Stimulated activated CD4-positive, alpha-beta T cell treated with anti-CD3 and anti-CD28 coated beads, Interleukin-1b, Interleukin-23, amount 100 ng/mL, for 4 hours (primary cell): ENCODE measurements at regions not wholly inside any gene's neighbourhood (a gene's known extent, or its start where the extent isn't known, plus 50 kb on each side); places are given as distances from the start of the nearest gene placed in this dataset.
"Not testable (repeated sequence)": the region's sequence is repeated elsewhere in the genome, so short reads cannot be mapped to it uniquely, and the experiment has no call there.

Source experiments
- DNase-seq, 2 donors: peaks; one replicate each; pipeline ENCODE4 v3.0.0-alpha.2; 2020; ENCODE audit warnings: low read depth in 2 of 2

DNA sequence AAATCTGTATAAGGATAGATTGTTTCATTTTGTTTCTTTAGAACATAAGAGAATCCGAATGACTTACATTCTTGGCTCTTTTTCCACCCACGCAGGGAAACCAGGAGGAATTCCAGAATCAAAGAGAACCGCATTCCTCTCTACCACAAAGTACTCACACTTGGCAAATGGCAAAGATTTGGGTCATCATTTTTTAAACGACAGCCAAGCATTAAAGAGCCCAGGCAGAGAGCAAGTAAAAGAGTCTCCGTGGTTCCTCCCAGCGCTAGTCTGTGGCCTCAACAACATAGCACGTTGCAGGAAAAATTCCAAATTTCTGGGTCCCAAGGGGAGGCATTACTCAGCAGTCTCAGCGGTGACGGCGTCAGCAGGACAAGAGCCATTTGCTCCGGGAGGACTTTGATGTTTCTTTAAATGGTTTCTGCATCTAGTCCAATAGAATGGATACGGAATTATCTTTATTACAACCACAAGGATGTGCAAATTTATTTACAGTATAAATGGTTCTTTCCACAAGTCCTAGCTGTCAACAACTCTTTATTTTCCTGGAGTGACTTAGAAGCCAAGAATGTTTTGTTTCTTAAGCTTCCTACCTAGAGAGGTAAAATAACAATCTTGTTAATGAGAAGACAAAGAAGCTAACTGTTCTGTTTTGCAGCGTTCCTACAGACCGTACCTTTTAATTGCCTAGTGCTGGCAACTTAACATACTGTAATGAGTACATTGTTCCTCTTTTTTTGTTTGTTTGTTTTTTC is 232.5 kb downstream of the SKIDA1 start:
- no peak for DNase-seq

DNA sequence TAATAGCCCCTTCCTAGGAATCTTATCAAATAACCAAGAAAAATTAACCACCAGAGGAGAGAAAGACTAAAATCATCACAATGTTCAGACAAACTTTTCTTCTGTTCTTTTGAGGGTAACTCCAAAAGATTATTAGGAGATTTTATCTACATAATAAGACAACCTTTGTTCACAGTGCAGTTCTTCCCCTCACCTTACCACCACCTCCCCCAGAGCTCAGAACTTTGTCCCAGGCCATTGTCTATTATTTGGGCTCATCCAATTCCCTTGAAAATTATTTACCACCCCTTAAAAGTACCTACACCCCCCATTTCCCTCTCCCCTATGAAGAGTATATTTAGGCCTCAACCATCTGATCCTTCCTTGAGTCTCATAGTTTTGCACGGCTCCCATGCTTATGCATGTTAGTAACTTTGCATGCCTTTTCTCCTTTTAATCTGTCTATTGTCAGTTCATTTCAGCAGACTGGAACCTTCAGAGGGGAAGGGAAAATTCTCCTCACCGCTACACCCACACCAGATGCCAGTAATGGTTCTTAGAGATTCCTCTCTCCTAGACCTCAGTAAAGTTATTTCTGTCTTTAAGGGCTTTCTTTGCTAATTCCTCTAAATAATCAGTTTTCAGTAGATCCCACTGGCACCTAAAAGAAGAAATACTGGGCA is 234.9 kb downstream of the SKIDA1 start:
- no peak for DNase-seq

DNA sequence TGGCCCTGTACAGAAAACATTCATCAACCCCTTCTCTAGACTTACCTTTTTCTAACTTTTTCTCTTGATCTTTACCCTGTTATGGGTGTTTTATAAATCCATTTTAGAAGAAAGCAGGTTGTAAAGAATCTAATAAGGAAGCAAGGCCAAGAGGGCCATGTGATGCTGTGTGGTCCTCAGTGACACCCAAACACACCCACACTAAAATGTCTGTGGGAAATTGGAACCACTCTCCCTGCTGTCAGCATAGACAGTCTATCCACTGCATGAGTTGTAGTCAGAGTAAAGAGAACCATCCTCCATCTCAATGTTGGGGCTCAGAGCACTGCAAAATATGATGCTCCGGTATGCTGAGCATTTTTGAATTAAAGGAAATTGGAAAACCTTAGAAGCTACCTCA is 235.5 kb downstream of the SKIDA1 start:
- DNase-seq = no peak

DNA sequence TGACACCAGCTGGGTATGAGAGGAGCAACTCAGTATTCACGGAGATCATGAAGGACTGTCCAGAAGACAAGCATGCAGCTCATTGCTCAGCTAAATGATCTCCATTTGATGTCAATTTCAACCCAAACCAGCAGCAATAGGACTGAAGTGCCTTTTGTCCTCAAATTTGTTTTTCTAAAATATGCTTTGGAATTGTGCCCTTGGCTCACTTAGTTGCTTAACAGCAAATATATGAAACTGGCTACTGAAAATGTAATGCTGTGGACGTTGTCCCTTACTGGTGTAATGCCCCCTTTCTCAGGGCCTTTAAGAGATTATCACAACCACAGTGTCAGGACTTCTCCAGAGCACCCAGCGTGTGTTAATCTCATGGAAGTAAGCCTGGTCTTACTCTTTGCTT is 236.2 kb downstream of the SKIDA1 start:
- DNase-seq = no peak

DNA sequence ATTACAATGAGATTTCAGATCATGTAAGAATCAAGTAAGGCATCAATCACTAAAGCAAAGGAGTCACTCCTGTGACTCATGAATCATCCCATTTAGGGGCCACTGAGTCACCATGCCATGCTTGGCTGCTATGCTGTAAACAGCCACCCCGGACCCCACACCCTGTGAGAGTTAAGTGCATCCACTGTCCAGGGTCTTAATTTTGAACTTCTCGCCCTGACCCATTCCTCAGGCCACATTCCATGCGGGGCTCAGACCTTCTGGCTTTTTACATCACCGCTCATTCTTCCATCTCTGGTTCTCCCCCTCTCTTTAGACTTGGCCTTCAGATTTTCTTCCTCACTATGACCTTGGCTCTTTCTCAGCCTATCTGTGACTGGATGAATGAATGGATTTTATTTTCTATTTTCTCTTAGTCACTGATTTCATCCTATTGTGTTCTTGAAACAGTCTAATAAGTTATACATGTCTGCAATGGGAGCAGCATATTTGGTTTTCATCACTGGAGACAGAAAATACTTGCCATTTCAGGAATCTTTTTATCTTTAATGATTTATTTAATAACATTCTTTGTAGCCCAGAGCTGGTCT is 239.6 kb downstream of the SKIDA1 start:
- DNase-seq = no peak

- no peak for DNase-seq
These were observed 240.3 kb downstream of the SKIDA1 start for GRCh38 chr10:21285207-21285606.

DNA sequence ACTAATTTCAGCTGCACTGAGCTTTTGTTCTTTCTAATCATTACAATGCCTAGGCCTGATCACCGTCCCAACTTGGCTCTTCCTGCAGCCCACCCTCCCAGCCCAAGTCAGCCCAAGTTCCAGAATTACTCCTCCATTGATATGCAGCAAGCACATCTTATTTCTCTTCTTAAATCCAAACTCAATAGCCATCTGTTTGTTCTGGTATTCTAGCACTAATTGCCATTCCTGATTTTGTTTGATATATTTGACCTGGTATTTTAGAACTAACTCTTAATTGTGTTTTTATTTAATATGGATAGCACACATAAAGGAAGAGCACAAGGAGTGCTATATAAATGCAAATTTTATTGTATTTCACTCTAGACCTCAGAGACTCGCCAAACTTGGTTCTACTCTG is 241.2 kb downstream of the SKIDA1 start:
- DNase-seq = no peak

- not testable (repeated sequence) for DNase-seq
These were observed 242.4 kb downstream of the SKIDA1 start for GRCh38 chr10:21283053-21283452.

- DNase-seq = no peak
These were observed 243.6 kb downstream of the SKIDA1 start for GRCh38 chr10:21281765-21282484.

DNA sequence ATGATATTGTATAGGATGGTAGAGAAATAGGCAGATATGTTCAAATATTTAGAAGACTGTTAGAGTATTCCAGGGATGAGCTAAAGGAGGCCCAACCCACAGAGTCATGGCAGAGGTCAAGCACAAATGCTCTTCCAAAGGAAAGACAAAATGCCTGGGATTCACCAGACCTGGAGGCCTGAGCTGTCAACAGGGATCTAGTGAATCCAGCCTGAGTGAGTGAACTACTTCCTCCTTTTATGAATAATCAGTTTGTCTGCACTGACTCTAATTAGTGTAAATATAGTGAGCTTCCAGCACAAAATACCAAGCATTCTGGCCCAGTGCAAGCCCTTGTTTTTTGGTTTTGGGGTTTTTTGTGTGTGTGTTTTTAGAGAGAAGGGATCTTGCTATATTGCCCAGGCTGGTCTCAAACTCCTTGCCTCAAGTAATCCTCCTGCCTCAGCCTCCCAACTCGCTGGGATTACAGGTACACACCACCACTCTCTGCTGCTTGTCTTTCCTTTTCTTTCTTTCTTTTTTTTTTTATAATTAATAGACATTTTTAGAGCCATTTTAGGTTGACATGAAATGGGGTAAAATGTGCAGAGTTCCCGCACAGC is 244.4 kb downstream of the SKIDA1 start:
- DNase-seq = no peak

- no peak for DNase-seq
These were observed 245.4 kb downstream of the SKIDA1 start for GRCh38 chr10:21280037-21280436.

- DNase-seq = no peak
These were observed 246.3 kb downstream of the SKIDA1 start for GRCh38 chr10:21279217-21279575.

DNA sequence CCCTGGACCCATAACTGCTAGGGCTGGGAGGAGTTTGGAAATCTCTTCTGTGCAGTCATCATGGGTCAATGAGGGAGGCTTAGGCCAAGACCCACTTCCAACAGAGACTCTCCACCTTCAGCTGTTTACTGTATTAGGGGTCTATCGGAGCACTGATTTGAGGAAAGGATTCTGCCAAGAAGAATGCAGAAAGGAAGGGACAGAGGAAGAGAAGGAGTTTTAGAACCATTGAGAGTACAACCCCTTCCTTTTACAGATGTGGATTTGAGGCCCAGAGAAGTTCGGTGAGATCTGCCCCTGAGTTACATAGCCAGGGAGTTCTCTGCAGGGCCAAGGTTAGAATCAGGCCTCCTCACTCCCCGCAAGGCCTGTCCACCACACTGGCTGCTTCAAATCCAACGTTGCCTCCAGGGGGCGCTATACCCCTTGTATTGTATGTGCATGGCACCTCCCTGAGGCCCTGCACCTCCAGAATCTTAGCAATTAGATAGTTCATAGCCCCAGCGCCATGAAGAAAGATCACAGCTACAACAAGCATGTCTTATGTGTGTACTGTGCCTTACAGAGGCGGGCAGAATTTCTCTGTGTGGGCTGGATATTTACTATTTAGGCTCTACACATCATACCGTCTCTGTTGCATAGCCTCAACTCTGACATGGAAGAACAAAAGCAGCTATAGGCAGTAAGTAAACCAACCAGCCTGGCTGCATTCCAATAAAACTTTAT is 246.8 kb downstream of the SKIDA1 start:
- DNase-seq = peak; percentile 5 to 66

GRCh38 chr10:21273400-21273968 is 252.0 kb downstream of the SKIDA1 start:
- no peak for DNase-seq

DNA sequence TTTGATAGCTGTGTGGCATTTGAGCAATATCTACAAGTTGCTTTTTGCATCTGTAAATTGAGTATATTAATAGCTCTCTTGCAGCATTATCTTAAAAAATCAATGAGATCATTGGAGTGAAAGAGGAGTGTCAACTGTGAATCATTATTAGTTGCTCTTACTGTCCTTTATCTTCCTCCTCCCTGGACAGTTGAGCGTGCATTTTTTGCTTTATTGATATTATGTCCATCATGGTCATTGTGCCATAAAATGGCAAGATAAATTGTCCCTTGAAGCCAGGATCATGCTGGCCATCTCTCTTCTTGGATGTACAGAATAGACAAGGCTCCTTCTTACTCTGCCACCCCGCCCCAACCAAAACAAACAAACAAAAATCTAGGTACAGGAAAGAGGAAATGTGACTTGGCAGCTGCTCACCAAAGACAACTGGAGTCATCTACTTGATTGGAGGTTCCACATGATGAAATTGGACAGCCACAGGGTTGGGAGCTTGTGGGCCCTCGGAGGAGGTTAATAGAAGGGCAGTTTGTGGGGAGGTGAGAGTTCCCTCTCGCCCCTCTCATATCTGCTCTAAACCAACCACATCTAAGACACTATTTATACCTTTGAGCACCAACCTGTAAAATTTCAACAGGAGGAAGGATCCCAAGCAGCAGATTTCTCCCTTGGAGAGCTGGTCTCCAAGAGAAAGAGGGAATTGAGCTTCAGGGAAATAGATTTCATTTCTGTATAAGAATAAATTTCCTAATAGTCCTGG is 252.7 kb downstream of the SKIDA1 start:
- no peak for DNase-seq

DNA sequence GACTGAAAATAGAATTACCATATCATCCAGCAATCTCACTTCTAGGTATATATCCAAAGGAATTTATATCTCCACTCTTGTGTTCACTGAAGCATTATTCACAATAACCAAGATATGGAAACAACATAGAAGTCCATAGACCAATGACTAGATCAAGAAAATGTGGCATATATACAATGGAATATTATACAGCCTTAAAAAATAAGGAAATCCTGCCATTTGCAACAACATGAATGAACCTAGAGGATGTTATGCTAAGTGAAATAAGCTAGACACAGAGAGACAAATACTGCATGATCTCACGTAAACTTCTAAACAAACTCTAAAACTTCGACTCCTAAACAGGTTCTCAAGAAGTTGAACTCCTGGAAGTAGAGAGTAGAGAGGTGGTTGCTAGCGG is 254.5 kb downstream of the SKIDA1 start:
- no peak for DNase-seq

DNA sequence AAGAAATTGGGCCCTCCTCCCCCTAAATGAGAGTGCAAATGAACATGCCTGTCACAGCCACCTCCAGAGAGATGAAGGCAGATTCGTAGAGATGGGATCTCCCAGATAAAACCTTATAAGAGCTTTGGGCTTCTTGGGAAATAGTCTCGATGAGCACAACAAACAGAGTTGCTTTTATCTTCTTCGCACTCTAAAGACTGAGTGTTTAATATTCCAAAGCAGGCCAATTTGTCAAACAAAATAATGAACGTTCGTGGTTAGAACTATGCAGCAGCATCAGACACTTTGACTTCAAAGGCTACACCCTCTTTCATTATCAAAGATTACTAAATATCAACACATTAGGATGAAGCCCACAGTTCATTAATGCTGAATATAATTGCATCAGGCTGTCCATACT is 256.2 kb downstream of the SKIDA1 start:
- no peak for DNase-seq

- no peak for DNase-seq
These were observed 259.9 kb downstream of the SKIDA1 start for GRCh38 chr10:21265622-21266021.

DNA sequence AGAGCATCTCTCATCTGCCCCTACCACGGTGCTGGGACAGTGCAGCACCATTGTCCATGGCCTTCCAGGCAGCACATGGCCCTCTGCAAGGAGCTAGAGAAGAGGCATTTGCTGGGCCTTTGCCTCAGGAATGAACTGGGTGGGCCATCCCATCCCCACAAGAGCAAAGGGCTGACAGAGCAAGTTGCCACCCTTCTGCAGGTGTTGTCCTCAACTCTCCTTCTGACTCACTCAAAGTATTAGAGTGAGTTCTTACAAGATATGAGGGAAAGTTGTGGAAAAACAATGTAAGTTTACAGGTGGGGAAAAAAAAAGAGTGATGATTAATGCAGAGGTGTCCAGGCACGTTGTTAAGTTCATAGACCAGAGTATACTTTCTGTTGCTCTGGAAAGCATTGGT is 261.2 kb downstream of the SKIDA1 start:
- DNase-seq = no peak

- no peak for DNase-seq
These were observed 261.6 kb downstream of the SKIDA1 start for GRCh38 chr10:21263839-21264238.
